NCI-H128 (cell line): ENCODE measurements at regions not wholly inside any gene's neighbourhood (a gene's known extent, or its start where the extent isn't known, plus 50 kb on each side); places are given as distances from the start of the nearest gene placed in this dataset.

Source experiments
- DNase-seq: peaks from one replicate; lab custom pipeline; 2025; ENCODE audit not compliant: unreplicated experiment; lab: John Stamatoyannopoulos, UW

DNA sequence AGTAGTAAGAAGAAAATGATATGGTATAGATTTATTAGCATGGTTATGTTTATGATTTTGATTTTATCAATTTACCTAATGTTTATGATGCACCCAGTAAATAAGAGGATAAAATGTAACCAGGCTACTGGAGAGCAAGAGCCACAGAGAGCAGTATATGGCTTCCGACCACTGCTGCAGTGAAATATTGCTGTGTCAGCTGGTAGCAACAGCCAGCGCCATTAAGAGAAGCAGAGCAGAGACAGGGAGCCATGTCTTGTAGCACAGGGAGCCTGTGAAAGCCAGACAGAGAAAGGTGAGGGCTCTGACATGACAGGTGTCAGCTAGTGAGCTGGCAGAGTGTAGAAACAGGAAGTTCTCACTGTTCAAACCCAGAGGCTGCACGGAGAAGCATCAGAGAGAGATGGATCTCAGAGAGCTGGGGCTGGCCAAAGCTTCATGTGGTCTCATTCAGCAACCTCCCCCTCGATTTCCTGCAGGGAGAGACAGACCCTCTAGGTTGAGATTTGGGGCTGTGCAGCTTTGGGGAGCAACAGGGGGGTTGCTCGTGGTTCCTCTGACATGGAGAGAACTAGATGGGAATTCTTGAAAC lies 202.1 kb downstream of the MED10 start:
- DNase-seq, result no peak

DNA sequence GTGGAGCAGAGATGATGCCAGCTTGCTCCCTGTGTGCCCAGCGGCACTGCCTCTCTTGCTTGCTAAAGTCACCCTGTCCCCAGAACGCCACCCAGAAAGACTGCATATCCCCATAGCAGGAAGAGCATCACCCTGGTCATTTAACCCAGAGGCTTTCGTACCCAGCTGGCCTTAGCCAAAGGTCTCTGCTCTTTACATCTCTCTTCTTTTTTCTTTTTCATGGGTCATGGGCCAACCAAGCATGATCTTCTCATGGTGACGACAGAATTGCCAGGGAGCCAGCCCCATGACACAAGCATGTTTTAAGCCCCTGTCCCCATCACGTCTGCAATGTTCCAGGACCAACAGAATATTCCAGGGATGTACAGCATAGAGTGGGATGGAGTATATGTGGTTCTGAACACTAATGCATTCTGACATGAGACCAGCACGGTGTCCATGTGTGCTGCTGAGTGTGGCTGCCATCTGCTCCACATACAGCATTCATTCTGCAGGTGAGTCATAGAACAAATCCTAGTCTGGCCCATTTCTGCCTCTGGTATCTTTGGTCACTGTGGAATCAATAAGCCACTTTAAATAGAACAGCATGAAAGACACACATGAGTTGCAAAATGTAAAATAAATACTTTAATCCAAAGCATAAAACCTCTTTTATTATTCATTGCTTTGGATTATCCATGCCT lies 203.0 kb downstream of the MED10 start:
- DNase-seq, result no peak

DNA sequence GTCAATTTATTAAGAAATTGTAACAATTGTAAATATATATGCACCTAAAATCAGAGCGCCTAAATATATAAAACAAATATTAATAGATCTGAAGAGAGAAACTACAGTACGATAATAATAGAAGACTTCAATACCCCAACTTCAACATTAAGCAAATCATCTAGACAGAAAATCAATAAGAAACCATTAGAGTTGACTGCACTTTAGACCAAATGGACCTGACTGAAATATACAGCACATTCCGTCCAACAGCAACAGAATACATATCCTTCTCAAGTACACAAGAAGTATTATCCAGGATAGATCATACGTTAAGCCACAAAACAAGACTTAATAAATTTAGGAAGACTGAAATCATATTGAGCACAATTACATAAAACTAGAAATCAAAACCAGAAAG lies 208.7 kb downstream of the MED10 start:
- no peak for DNase-seq

DNA sequence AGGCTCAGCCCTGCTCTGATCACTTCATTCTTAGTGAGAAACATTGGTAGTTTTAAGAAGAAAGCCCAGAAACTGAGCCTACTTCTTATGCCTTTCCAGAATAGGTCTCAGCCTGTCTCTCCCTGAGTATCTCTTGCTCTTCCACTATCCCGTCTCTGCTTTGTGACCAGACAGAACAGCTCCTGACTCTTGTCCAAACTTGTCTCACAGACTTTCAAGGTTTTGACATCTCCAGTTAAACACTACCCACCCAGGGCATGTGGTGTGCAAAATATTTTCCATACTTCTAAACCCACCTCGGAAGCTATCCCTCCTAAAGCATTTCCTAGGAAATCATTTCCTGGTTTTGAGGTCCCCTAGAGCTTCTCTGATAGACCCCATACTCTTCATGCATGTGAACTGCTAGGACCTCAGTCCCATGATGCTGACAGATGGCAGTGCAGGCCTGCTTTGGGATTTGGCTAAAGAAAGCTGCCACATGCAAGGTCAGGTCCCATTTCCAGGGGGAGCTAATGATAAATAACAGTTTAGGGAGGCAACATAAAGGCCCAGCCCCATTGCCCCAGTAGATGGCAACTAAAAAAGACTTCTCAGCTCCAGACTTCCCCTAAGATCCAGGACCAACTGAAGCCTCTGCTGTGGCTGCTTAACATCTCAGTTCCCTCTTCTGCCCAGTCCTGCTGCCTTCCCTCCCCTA lies 211.5 kb downstream of the MED10 start:
- no peak for DNase-seq

DNA sequence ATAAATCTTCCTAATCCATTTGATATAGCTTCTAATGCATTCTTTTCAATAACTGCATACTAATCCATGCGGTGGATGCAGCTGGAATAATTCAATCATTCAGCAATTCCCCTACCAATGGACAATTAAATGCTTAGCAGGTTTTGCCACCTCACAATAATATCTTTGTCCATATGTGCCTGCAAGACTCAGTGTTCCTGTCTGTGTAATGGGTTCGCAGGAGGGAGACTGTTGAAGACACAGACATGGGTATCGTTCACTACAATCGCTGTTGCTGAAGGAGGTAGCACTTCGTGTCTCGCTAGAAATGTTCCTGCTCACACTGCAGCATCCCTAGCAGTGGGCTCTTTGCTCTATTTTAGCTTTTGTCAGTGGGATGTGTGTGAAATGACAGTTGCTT lies 214.4 kb downstream of the MED10 start:
- DNase-seq, result no peak

DNA sequence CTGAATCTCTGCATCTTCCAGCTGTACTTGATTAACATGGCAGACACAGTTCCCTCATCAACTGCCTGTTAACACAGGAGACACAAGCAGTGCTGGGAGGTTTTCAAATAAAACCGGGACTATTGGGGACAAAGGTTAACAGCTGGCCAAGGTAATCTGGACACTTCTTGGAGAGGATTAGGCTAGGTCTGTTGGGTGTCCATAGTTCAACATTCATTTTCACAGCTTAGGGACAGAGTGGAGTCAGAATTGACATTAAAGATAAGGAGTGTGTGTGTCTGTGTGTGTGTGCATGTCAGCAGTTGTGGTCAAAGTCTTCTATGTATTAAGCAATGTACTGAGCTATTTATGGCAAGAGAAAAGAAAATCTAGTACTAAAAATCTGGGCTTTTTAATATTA lies 216.2 kb downstream of the MED10 start:
- DNase-seq, result no peak

DNA sequence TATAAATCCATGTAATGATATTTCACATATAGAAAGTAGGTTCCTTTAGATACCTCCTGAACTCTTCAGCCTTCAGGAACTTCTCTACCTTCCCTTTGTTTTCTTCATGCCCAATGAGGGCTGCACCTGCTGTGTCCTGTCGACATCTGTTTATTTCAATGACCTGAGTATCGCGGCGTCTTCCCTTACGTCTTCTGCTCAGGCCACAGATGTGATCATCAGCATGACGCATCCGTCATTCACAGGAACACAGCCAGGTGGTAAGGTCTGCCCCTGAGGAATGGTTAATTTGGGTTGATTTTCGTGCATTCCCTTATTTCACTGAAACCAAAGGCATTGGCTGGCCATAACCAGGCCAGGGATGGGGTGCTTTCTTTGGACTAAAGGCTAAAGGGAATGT lies 217.1 kb downstream of the MED10 start:
- DNase-seq, result no peak

DNA sequence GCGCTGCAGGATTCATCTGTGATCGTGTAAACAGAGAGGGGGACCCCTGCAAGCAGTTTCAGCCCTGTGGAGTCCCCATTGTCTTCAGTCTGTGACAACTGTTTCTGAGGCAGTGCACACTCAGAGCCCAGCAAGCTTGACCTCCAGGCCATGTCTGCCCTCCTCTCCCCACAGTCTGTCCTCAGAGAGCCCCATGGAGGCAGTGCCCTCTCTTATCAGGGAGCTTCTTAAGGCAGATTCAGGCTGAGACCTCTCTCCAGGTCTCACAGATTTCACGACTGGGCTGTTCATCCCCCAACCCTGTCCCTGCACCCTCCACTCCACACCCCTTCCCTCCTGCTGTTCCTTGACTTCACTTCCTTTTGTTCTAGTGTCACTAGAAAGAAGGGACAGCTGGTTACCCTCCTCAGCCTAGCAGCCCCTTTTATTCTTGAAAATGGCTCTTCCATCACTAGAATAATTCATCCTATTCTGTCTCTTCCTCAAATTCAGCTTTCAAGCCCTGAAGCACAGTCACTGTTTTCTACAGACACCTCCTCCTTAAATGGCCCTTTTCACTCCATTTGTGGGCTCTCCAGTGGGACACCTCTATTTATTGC lies 218.4 kb downstream of the MED10 start:
- DNase-seq, result no peak

DNA sequence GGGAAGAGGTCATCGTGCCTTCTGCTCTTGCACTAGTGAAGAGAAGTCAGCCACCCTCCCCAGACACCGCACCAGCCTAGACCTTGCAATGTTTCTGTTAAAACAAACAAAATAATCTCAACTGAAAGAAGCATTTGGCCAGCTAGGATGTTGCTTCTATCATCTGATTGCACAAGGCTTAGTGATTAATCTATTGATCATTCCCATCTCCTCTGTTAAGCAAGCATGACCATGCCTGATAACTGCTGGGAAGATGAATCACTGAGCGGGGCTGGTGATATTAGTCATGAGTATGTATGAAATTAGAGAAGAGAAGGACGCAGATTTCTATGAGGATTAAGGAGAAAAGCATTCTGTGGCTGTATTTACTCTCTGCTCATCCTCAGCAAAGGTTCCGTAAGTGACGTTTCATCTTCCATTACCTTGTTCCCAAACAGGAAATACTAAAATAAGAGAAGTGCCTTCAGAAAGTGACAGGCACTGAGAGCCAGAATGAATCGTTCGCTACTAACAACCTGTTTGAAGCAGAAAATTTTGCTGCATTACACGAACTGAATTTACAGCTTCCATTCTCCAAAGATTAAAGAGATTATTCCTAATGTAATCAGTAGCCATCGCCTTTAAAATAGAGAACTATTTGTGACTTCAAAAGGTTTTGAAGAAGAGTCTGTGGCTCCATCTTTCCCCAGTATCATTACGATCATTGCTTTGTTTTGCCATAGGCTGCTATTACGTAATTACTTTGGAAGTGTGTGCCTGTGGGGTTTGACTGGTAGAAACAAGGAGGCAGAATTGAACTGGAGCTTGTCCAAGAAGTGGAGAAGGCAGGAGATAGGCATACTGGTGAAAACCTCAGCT lies 219.1 kb downstream of the MED10 start:
- DNase-seq, result no peak

DNA sequence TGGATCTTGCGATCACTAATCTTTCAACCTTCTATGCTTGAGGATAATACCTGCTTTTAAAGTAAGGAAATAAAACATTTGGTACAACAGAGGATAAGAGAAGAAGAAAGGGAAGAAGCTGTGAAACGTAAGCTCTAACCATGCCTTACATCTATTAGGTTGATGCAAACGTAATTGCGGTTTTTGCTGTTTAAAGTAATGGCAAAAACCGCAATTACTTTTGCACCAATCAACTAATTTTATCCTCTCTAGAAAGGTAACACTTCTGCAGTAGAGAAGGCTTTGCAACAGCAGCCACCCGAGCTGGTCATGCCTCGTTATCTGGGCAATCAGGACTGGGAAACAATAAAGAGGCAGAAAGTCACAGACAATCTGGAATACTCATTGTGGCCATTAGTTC lies 224.1 kb downstream of the MED10 start:
- DNase-seq, result no peak

DNA sequence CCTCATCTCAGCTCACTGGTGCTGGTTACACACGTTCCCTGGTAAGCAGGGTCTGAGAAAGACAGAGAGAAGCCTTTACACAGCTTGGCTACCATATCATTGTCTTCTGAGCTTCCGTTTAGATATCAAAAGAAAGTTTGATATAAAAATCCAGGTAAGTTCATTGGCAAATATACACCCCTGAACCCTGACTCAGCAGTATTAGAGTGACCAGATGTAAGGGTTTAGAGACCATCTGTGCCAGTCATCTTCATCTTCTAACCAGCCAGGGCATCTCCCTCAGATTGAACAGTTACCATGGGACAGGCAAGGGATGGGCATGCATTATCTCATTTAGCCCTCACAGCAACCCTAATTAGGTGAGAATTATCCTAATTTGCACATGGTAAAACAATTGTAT lies 232.1 kb downstream of the MED10 start:
- no peak for DNase-seq

DNA sequence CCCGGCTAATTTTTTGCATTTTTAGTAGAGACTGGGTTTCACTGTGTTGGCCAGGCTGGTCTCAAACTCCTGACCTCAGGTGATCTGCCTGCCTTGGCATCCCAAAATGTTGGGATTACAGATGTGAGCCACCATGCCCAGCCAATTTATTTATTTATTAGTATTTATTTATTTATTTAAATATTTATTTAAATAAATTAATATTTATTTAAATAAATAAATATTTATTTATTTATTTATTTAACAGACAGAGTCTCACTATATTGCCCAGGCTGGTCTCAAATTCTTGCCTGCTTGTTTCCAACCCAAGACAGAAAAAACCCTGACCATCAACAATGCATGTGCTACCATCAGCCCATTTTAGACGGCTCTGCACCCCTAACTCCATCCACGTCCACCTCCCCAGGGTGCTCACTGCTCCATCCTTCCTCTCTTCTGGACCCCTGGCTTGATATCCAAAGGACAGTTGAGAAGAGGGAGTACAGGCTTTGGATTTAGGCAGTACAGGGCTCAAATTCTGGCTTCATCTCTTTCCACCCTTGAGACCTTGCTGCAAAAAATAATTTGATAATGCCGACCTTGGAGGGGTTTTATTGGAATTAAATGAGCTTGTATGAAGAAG lies 232.6 kb downstream of the MED10 start:
- no peak for DNase-seq

DNA sequence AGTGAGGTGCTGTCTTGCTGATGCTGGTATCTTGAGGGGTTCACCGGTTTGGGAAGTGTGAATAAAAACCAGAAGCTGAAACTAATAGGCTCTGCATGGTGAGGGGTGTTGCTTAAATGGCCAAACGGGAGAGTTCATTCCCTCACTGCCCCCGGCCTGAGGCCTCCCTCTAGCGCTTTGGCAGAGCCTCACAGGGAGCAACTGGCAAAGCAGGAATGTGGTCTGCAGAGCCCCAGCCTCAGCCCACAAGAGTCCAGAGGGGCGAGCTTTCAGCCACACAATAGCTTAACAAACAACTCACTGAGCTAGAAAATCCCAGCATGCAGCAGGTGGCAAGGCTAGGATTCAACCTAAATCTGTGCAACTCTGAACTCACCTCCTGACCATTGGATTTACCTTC lies 234.8 kb downstream of the MED10 start:
- DNase-seq, result no peak

DNA sequence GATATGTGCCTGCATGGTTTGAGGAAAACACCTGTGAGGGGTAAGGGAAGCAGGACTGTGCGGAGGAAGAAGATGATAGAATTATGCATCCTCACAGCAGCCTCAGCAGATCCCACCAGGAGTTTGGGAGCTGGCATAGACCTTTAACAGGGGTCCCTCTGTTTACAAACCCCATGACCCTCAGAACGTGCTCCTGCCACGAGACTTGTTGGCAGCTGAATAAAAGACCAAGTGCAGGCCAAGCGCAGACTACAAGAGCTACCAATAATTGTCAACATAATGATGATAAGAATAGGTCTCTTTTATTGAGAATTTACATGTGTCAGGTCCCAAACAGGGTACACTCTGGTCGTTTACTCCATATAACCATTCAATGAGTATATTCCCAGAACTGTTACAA lies 236.0 kb downstream of the MED10 start:
- no peak for DNase-seq

DNA sequence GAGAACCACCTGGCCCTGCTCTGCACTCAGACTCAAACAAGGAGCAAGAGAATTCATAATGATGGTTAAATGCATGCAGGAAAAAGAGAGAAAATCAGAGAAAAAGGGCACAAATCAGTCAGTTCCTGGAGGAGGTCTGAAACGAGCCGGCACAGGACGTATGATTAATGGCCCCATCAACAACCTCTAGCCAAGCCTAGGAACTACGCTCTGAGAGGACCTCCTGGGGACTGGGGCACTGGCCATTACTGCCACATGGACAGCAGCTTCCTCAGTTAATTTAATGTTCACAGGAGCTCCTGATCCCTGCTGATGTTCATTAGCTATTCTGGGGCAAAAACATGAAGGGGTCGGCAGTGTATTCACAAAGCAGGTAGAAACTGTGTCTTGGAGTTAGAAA lies 238.1 kb downstream of the MED10 start:
- DNase-seq, result no peak

DNA sequence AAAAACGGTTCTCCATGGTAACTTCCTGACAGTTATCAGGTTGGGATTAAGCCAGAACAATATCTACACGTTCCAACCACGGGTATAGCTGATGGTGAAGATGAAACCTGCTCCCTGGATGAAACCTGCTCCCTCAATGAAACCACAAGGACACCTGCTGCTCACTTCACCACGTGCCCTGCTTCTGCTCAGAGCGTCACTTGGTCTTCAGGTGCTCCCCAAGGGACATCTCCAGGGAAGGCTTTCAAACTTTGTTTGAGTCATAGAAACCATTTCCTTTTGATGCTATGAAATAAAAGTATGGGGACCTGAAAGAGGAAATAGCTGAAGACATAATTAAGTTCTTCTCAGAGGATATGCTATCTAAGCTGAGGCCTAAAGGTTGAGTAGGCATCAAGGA lies 242.4 kb downstream of the MED10 start:
- DNase-seq, result no peak

DNA sequence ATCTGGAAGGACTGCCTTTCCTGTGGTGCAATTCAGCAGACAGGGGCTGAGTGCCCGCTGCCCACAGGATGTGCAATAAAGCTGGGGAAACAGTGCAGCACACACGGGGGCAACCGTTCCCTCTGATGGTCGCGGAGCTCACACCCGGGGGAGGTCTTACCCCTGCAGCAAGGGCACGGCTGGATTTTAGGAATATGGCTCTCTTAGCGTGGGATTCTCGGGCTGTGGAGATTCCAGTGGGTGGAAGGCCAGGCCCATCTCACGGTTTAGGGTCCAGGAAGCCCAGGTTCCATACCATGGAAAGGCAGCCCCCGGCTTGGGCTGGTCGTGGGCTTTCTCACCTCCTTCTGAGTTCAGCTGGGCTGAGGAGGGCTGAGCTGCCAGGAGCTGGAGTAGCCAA lies 244.1 kb downstream of the MED10 start:
- DNase-seq, result no peak

DNA sequence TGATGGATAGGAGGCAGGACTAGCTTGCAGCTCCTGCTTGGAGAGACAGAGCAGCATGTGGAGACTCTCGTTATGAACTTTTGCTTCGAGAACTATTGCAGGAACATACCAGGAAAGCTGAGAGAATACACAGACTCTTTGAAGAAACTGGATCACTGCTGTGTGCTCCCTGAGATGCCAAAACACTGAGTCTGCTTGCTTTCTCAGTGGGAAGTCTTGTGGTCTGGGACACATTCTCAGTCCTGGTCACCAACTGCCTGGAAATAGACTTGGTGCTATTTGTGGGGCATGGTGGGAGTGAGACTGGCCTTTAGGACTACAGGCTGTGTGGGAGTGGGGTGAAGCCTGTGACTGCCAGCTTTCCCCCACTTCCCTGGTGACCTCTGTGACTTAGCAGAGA lies 252.6 kb downstream of the MED10 start:
- DNase-seq, result no peak

DNA sequence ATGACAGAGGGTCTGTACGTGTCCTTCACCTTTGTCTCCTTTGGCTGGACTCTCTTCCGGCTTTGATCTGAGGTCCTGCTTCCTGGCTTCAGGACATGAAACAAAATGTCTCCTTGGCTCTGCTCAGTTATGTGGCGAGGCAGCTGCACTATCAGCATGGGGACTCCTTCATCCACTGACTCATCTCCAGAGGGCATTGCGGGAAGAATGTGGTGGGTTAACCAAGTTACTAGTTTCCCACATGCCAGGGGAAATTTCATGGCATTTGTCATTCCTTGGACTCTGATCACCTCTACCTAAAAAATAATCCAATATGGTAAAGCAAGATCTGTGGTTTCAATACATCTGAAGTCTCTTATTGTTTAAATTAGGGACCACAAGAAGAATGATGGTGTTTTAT lies 259.7 kb downstream of the MED10 start:
- no peak for DNase-seq

DNA sequence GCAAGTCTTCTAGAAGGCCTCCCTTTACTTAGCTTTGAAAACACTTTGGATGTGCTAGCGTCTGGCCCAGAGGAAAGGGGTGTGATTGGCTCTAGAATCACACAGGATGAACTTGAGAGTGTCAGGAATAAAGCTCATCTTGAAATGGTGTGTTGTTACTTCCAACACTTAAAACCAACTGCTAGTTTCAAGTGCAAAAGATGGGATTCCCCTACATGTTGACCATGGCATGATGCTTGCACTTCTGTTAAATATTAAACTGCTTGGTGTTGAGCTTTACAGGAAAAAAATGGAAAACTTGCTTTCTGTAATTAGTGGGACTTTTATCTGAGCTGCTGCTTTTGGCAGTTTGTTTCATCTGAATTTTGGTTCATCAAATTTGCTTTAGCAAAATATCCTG lies 261.1 kb downstream of the MED10 start:
- no peak for DNase-seq

DNA sequence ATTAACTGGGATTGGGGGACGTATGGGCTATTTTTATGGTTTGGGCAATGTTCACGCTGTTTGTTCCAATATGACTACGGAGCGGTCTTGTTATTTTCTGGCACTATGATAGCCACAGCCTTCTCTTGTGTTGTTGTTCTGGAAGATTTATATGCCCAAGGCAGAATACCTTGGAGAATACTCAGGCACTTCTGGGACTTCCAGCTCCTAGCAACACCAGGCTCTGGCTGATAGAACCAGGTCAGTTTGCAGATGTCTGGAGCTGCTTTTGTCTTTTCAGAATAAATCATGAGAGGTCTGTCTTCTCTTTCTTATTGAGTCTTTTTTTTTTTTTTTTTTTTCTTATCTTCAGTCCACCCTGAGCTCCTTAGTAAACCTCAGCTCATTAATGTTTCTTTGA lies 262.5 kb downstream of the MED10 start:
- DNase-seq, result no peak
